IMR-90 (cell line): ENCODE measurements at regions not wholly inside any gene's neighbourhood (a gene's known extent, or its start where the extent isn't known, plus 50 kb on each side); places are given as distances from the start of the nearest gene placed in this dataset.

Source experiments
- ATAC-seq: fragments of 200-7000 bp; cut with Tn5 transposase; 2 replicates; pipeline ENCODE4 v1.9.1; 2020; ENCODE audit warnings: low read depth, mild to moderate bottlenecking, moderate library complexity
- BruUV-seq: library from RNA; stranded (reverse); fragments of 400-500 nt; replicated peaks from 2 replicates; lab custom pipeline; 2021; lab: Mats Ljungman, UMichigan
- CTCF ChIA-PET: fragments of 300-600 bp; formaldehyde crosslinking; extraction: SDS; loops from one replicate; lab custom pipeline; 2021; ENCODE audit warnings: antibody characterized with exemption; lab: Yijun Ruan, JAX
- POLR2A ChIA-PET: fragments of 300-600 bp; sonication (Branson Sonifier 250); formaldehyde crosslinking; loops from one replicate; lab custom pipeline; 2022; ENCODE audit warnings: antibody characterized with exemption; ENCODE audit not compliant: unreplicated experiment; lab: Charles Lee
- DNase-seq: peaks from one replicate; pipeline ENCODE4 v3.0.0; 2013
- H2AFZ ChIP-seq: replicated peaks from 2 replicates; pipeline ENCODE3; 2013; ENCODE audit warnings: low read length, mild to moderate bottlenecking; ENCODE audit not compliant: poor library complexity
- H2AK5ac ChIP-seq: 2 replicates; pipeline ENCODE4 v1.6.1; 2013; ENCODE audit warnings: low read depth, low read length, inconsistent platforms
- H2AK9ac ChIP-seq: replicated peaks from 2 replicates; pipeline ENCODE3; 2013; ENCODE audit warnings: mild to moderate bottlenecking, low read depth, low read length, moderate library complexity; ENCODE audit not compliant: poor library complexity
- H2BK120ac ChIP-seq: 2 replicates; pipeline ENCODE4 v1.6.1; 2013; ENCODE audit warnings: low read depth, low read length, inconsistent platforms
- H2BK15ac ChIP-seq: 3 replicates; pipeline ENCODE4 v1.6.1; 2013; ENCODE audit warnings: low read depth, low read length, inconsistent platforms
- H2BK20ac ChIP-seq: 2 replicates; pipeline ENCODE4 v1.6.1; 2013; ENCODE audit warnings: low read depth, mild to moderate bottlenecking, inconsistent platforms, low read length, moderate library complexity
- H2BK5ac ChIP-seq: 2 replicates; pipeline ENCODE4 v1.6.1; 2013; ENCODE audit warnings: mild to moderate bottlenecking, low read depth, low read length, inconsistent platforms; ENCODE audit not compliant: poor library complexity, severe bottlenecking
- H3K14ac ChIP-seq: replicated peaks from 2 replicates; pipeline ENCODE4 v1.6.1; 2013; ENCODE audit warnings: low read depth, low read length, inconsistent platforms
- H3K18ac ChIP-seq: 2 replicates; pipeline ENCODE4 v1.6.1; 2013; ENCODE audit warnings: low read depth, low read length, control low read depth
- H3K23ac ChIP-seq: 2 replicates; pipeline ENCODE4 v1.6.1; 2013; ENCODE audit warnings: low read depth, low read length, inconsistent platforms
- H3K27ac ChIP-seq: 2 replicates; pipeline ENCODE4 v1.5.1; 2013; ENCODE audit warnings: mild to moderate bottlenecking, control low read depth, low read length; ENCODE audit not compliant: insufficient read depth
- H3K27me3 ChIP-seq: 2 replicates; pipeline ENCODE4 v1.6.1; 2013; ENCODE audit warnings: low read length; ENCODE audit not compliant: control insufficient read depth, insufficient read depth
- H3K36me3 ChIP-seq: 2 replicates; pipeline ENCODE4 v1.6.1; 2013; ENCODE audit warnings: low read length, mixed read lengths; ENCODE audit not compliant: control insufficient read depth, insufficient read depth
- H3K4ac ChIP-seq: 2 replicates; pipeline ENCODE4 v1.6.1; 2013; ENCODE audit warnings: low read depth, low read length, inconsistent platforms
- H3K4me1 ChIP-seq: 2 replicates; pipeline ENCODE4 v1.6.1; 2013; ENCODE audit warnings: low read length, mixed read lengths; ENCODE audit not compliant: control insufficient read depth, insufficient read depth
- H3K4me2 ChIP-seq: 2 replicates; pipeline ENCODE4 v1.6.1; 2013; ENCODE audit warnings: low read depth, mild to moderate bottlenecking, control low read depth, low read length, moderate library complexity
- H3K4me3 ChIP-seq: 2 replicates; pipeline ENCODE4 v1.5.1; 2013; ENCODE audit warnings: low read depth, mild to moderate bottlenecking, control low read depth, low read length, moderate library complexity; ENCODE audit not compliant: insufficient read depth
- H3K56ac ChIP-seq: 2 replicates; pipeline ENCODE4 v1.6.1; 2013; ENCODE audit warnings: low read length, inconsistent platforms; ENCODE audit not compliant: insufficient read depth; ENCODE audit errors: extremely low read depth
- H3K79me1 ChIP-seq, 2 experiments: 2 replicates each; pipeline ENCODE4 v1.6.1; 2013; ENCODE audit warnings: low read length in 2 of 2, inconsistent platforms in 1 of 2, low read depth in 1 of 2
- H3K9ac ChIP-seq: 2 replicates; pipeline ENCODE4 v1.6.1; 2013; ENCODE audit warnings: low read depth, low read length, control low read depth
- H3K9me1 ChIP-seq: 2 replicates; pipeline ENCODE4 v1.6.1; 2013; ENCODE audit warnings: low read length, inconsistent platforms; ENCODE audit not compliant: insufficient read depth
- H3K9me3 ChIP-seq: 2 replicates; pipeline ENCODE4 v1.6.1; 2013; ENCODE audit warnings: low read length; ENCODE audit not compliant: control insufficient read depth, insufficient read depth
- H4K20me1 ChIP-seq: 2 replicates; pipeline ENCODE4 v1.6.1; 2013; ENCODE audit warnings: low read length, inconsistent platforms; ENCODE audit not compliant: insufficient read depth
- H4K5ac ChIP-seq: 2 replicates; pipeline ENCODE4 v1.6.1; 2013; ENCODE audit warnings: mild to moderate bottlenecking, low read depth, low read length, control low read depth
- H4K8ac ChIP-seq, 2 experiments: 2 replicates each; pipeline ENCODE4 v1.6.1; 2013; ENCODE audit warnings: low read depth in 2 of 2, low read length in 2 of 2, control low read depth in 1 of 2, inconsistent platforms in 1 of 2
- H4K91ac ChIP-seq: 2 replicates; pipeline ENCODE4 v1.6.1; 2013; ENCODE audit warnings: low read depth, low read length, inconsistent platforms; ENCODE audit not compliant: insufficient read depth
- BHLHE40 ChIP-seq: fragments of 150-350 bp; IDR thresholded peaks from 2 replicates; pipeline ENCODE4 v1.6.1; 2016; ENCODE audit warnings: mild to moderate bottlenecking, low read depth, low read length
- CEBPB ChIP-seq: IDR thresholded peaks from 2 replicates; pipeline ENCODE4 v1.6.1; 2012; ENCODE audit warnings: low read depth, low read length, improper control_type of control experiment
- CHD1 ChIP-seq: IDR thresholded peaks from 2 replicates; pipeline ENCODE4 v1.6.1; 2012; ENCODE audit warnings: low read depth, low read length, improper control_type of control experiment
- ELK1 ChIP-seq: fragments of 150-350 bp; IDR thresholded peaks from 2 replicates; pipeline ENCODE4 v1.6.1; 2016; ENCODE audit warnings: low read depth, mild to moderate bottlenecking, low read length, moderate library complexity, borderline replicate concordance
- FOS ChIP-seq: fragments of 150-350 bp; IDR thresholded peaks from 2 replicates; pipeline ENCODE4 v1.6.1; 2016; ENCODE audit warnings: low read depth, low read length
- MAFK ChIP-seq: IDR thresholded peaks from 2 replicates; pipeline ENCODE4 v1.6.1; 2012; ENCODE audit warnings: low read depth, low read length, improper control_type of control experiment
- MAZ ChIP-seq: IDR thresholded peaks from 2 replicates; pipeline ENCODE4 v1.6.1; 2012; ENCODE audit warnings: low read depth, mild to moderate bottlenecking, low read length, improper control_type of control experiment, moderate library complexity, borderline replicate concordance
- MXI1 ChIP-seq: IDR thresholded peaks from 2 replicates; pipeline ENCODE4 v1.6.1; 2012; ENCODE audit warnings: low read depth, mild to moderate bottlenecking, low read length, moderate library complexity, borderline replicate concordance
- NFE2L2 ChIP-seq: fragments of 150-350 bp; IDR thresholded peaks from 2 replicates; pipeline ENCODE4 v1.6.1; 2016; ENCODE audit warnings: low read depth, mild to moderate bottlenecking, low read length
- POLR2A ChIP-seq: IDR thresholded peaks from 2 replicates; pipeline ENCODE4 v1.6.1; 2012; ENCODE audit warnings: mild to moderate bottlenecking, low read depth, low read length
- RAD21 ChIP-seq: IDR thresholded peaks from 2 replicates; pipeline ENCODE4 v1.6.1; 2012; ENCODE audit warnings: low read length, improper control_type of control experiment
- RCOR1 ChIP-seq: IDR thresholded peaks from 2 replicates; pipeline ENCODE4 v1.6.1; 2012; ENCODE audit warnings: mild to moderate bottlenecking, low read length, improper control_type of control experiment; ENCODE audit not compliant: insufficient replicate concordance
- RFX5 ChIP-seq: IDR thresholded peaks from 2 replicates; pipeline ENCODE4 v1.8.0; 2012; ENCODE audit warnings: low read depth, mild to moderate bottlenecking, low read length, moderate library complexity
- SMC3 ChIP-seq: fragments of 150-350 bp; IDR thresholded peaks from 2 replicates; pipeline ENCODE4 v1.6.1; 2016; ENCODE audit warnings: low read depth, mild to moderate bottlenecking, antibody characterized with exemption, low read length, moderate library complexity
- WGBS, 2 experiments: methylation state at CpG; one replicate each; pipeline versions ENCODE4 v1.1.5 to v1.1.7; 2013; ENCODE audit warnings: missing lambda C conversion rate in 2 of 2; ENCODE audit not compliant: insufficient read length in 1 of 2; ENCODE audit errors: extremely low coverage in 2 of 2; 5-methylcytosine and 5-hydroxymethylcytosine counted together
- dilution Hi-C: fragments of 300-500 bp; cut with HindIII; formaldehyde crosslinking; loops from one replicate; pipeline ENCODE4 v1.14.3; 2018; ENCODE audit warnings: low sequenced_read_pairs; ENCODE audit not compliant: unreplicated experiment
- in situ Hi-C: fragments of 300-500 bp; cut with MboI; formaldehyde crosslinking; loops from 3 replicates; pipeline ENCODE4 v1.14.3; 2019; ENCODE audit warnings: low sequenced_read_pairs, inconsistent platforms, mixed read lengths
- intact Hi-C: fragments of 100-400 bp; cut with micrococcal nuclease; formaldehyde crosslinking; loops from 2 replicates; pipeline ENCODE4 v1.10.0; 2022
- TF ChIP-seq, protein P1 (sequence below): conservative IDR thresholded peaks from 2 replicates; pipeline ENCODE4 v1.5.1; 2012; ENCODE audit warnings: mild to moderate bottlenecking, low read depth, low read length, improper control_type of control experiment
- TF ChIP-seq, protein P2 (sequence below): fragments of 150-350 bp; IDR thresholded peaks from 2 replicates; pipeline ENCODE4 v1.6.1; 2017; ENCODE audit warnings: mild to moderate bottlenecking, antibody characterized with exemption, low read length, low read depth

- POLR2A ChIA-PET, result interaction anchor here (0.6 kb wide), 1 partner anchor 70 kb away, joined by 8 read pairs; no protein-coding TSS in a partner anchor
- Histone ChIP-seq H3K27ac (no peak overlapping the region), H3K18ac (no peak overlapping the region), H2AFZ (no peak overlapping the region), H3K9ac (no peak overlapping the region), H3K56ac (no peak overlapping the region), H3K4ac (no peak overlapping the region), H2BK5ac (no peak overlapping the region), H3K4me3 (no peak overlapping the region), H2AK9ac (no peak overlapping the region), H3K9me1 (no peaks in the 10 kb centered on the region), H3K9me3 (no peaks in the 10 kb centered on the region), H3K4me1 (no peaks in the 10 kb centered on the region), H2BK120ac (no peak overlapping the region), H3K79me1 (no peaks in the 10 kb centered on the region), H2BK15ac (no peak overlapping the region), H3K14ac (no peak overlapping the region), H3K23ac (no peak overlapping the region), H3K4me2 (no peak overlapping the region), H4K91ac (no peak overlapping the region), H4K20me1 (no peaks in the 10 kb centered on the region), H2AK5ac (no peak overlapping the region), H3K36me3 (no peaks in the 10 kb centered on the region), H4K5ac (no peak overlapping the region), H4K8ac (no peak overlapping the region), H2BK20ac (no peak overlapping the region), H3K27me3 (no peaks in the 10 kb centered on the region)
- in situ Hi-C loops (no loop called here), intact Hi-C loops (no loop called here), dilution Hi-C loops (no loop called here)
- 80% methylated on average over 1 of the region's 4 CpGs; no CpG with 5 or more reads in 1 of the 2 experiments for WGBS, 2 experiments
- no peak for ATAC-seq
- CTCF ChIA-PET, result no interaction called here
- TF ChIP-seq MXI1, result no peak
- TF ChIP-seq CHD1, result no peak
- TF ChIP-seq RAD21, result no peak
- TF ChIP-seq POLR2A, result no peak
- no peak for TF ChIP-seq MAFK
- TF ChIP-seq ELK1, result no peak
- TF ChIP-seq NFE2L2, result no peak
- no peak for TF ChIP-seq RFX5
- TF ChIP-seq, protein P1, sequence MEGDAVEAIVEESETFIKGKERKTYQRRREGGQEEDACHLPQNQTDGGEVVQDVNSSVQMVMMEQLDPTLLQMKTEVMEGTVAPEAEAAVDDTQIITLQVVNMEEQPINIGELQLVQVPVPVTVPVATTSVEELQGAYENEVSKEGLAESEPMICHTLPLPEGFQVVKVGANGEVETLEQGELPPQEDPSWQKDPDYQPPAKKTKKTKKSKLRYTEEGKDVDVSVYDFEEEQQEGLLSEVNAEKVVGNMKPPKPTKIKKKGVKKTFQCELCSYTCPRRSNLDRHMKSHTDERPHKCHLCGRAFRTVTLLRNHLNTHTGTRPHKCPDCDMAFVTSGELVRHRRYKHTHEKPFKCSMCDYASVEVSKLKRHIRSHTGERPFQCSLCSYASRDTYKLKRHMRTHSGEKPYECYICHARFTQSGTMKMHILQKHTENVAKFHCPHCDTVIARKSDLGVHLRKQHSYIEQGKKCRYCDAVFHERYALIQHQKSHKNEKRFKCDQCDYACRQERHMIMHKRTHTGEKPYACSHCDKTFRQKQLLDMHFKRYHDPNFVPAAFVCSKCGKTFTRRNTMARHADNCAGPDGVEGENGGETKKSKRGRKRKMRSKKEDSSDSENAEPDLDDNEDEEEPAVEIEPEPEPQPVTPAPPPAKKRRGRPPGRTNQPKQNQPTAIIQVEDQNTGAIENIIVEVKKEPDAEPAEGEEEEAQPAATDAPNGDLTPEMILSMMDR, result no peak
- no peak for TF ChIP-seq SMC3
- no peak for TF ChIP-seq BHLHE40
- no peak for TF ChIP-seq FOS
- TF ChIP-seq MAZ, result no peak
- TF ChIP-seq RCOR1, result no peak
- TF ChIP-seq CEBPB, result no peak
- TF ChIP-seq, protein P2, sequence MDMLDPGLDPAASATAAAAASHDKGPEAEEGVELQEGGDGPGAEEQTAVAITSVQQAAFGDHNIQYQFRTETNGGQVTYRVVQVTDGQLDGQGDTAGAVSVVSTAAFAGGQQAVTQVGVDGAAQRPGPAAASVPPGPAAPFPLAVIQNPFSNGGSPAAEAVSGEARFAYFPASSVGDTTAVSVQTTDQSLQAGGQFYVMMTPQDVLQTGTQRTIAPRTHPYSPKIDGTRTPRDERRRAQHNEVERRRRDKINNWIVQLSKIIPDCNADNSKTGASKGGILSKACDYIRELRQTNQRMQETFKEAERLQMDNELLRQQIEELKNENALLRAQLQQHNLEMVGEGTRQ, result no peak
- no peak for DNase-seq
- BruUV-seq, result no TSS peak
These were observed 339.8 kb upstream of the ZEB2 start for GRCh38 chr2:144859716-144860115.
